C4-2B (cell line): ENCODE measurements at regions not wholly inside any gene's neighbourhood (a gene's known extent, or its start where the extent isn't known, plus 50 kb on each side); places are given as distances from the start of the nearest gene placed in this dataset.

Source experiments
- ZFX ChIP-seq: fragments of 450-650 bp; IDR thresholded peaks from 2 replicates; pipeline ENCODE4 v1.6.1; 2017
- TF ChIP-seq, protein P1 (sequence below): fragments of 450-650 bp; conservative IDR thresholded peaks from 2 replicates; pipeline ENCODE4 v1.5.1; 2017; ENCODE audit warnings: mild to moderate bottlenecking

DNA sequence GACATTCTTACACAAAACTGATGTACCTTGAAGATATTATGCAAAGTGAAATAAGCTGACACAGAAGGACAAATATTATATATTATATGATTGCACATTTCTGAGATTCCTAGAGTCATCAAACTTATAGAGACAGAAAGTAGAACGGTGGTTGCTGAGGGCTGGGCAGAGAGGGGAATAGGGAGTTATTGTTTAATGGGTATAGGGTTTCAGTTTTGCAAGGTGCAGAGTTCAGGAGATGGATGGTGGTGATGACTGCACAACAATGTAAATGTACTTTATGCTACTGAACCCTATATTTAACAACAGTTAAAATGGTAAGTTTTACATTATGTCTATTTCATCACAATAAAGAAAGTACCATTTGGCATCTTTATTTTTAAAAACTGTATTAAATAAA lies 315.8 kb upstream of the POU5F2 start:
- TF ChIP-seq, protein P1, sequence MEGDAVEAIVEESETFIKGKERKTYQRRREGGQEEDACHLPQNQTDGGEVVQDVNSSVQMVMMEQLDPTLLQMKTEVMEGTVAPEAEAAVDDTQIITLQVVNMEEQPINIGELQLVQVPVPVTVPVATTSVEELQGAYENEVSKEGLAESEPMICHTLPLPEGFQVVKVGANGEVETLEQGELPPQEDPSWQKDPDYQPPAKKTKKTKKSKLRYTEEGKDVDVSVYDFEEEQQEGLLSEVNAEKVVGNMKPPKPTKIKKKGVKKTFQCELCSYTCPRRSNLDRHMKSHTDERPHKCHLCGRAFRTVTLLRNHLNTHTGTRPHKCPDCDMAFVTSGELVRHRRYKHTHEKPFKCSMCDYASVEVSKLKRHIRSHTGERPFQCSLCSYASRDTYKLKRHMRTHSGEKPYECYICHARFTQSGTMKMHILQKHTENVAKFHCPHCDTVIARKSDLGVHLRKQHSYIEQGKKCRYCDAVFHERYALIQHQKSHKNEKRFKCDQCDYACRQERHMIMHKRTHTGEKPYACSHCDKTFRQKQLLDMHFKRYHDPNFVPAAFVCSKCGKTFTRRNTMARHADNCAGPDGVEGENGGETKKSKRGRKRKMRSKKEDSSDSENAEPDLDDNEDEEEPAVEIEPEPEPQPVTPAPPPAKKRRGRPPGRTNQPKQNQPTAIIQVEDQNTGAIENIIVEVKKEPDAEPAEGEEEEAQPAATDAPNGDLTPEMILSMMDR: no peak
- no peak for TF ChIP-seq ZFX
